ENCODE measurements at regions not wholly inside any gene's neighbourhood (a gene's known extent, or its start where the extent isn't known, plus 50 kb on each side); places are given as distances from the start of the nearest gene placed in this dataset.

DNA sequence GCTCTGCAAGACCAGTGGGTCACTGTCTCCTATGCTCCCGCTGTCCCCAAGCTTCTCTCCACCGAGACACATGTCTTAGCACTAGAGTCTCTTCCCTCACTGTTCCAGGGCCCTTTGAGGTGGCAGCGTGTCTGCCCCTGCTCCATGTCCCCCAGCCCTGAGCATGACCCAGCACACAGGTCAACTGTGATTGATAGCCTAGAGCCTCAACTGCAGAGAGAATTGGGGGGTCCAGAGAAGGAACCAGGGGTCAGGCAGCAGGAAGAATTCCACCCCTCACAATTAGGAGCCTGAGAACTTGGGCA is 54.6 kb upstream of the ODC1 start:
- no peak for ATAC-seq

DNA sequence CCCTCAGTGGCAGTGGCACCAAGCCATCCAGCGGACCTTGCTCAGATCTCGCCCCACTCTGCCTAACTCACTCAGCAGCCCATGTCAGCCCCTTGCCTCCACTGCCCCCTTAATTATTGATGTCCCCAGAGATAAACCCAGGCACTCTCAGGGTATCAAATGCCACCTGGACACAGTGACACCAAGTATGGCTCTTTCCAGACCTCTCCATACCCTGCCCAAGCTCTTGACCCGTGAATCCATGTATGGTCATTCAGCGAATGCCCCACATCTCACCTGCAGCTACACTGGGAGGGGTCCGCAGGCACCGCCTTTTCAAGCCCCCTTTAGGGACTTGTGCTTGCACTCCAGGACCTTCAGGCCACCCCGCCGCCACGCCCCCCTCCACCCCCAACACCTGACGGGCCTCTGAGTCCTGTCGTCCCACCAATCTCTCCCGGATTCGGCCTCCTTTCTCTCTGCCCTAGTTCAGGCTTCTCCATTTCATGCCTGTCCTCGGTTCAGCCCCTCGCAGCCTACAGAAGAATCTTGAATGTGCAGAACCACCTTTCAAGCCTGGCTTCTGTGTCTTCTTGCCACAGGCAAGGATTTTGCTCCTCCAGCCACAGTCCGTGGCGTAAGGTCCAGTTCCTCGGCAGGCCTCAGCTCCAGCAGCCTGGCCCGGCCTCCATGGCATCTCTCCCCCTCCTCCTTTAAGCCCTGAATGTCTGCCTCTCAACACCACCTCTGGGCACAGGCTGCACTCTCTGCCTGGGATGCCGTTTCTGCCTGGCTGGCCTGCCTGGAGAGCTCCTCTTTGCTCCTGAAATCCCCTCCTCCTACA is 54.1 kb upstream of the ODC1 start:
- Histone ChIP-seq H3K4me3 (no peak overlapping the region), H3K27ac (no peak overlapping the region), H3K27me3 (peaks cover 0 to 9% (median 2%) of the 10 kb centered on the region in 7 donors), H3K9me3 (no peaks in the 10 kb centered on the region), H3K36me3 (no peaks in the 10 kb centered on the region), H3K4me1 (peaks cover 0 to 7% (median 0%) of the 10 kb centered on the region in 9 donors)
- TF ChIP-seq, protein P1, sequence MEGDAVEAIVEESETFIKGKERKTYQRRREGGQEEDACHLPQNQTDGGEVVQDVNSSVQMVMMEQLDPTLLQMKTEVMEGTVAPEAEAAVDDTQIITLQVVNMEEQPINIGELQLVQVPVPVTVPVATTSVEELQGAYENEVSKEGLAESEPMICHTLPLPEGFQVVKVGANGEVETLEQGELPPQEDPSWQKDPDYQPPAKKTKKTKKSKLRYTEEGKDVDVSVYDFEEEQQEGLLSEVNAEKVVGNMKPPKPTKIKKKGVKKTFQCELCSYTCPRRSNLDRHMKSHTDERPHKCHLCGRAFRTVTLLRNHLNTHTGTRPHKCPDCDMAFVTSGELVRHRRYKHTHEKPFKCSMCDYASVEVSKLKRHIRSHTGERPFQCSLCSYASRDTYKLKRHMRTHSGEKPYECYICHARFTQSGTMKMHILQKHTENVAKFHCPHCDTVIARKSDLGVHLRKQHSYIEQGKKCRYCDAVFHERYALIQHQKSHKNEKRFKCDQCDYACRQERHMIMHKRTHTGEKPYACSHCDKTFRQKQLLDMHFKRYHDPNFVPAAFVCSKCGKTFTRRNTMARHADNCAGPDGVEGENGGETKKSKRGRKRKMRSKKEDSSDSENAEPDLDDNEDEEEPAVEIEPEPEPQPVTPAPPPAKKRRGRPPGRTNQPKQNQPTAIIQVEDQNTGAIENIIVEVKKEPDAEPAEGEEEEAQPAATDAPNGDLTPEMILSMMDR (IDR thresholded peaks at IDR 0.05), result no peak
- DNase-seq, result no peak
- WGBS, 2 donors, result 92% methylated on average over 20 of the region's 20 CpGs
- intact Hi-C loops (cut with DNase I), result no loop called here
- ATAC-seq, result no peak

More for the DNA sequence above, 54.6 kb upstream of the ODC1 start:
- intact Hi-C loops (cut with DNase I), result no loop called here
- H3K27ac ChIP-seq, result no peak overlapping the region
- no peak overlapping the region for H3K4me3 ChIP-seq
- DNase-seq, result no peak
- peaks cover 0 to 9% (median 0%) of the 10 kb centered on the region in 7 donors for H3K27me3 ChIP-seq
- peaks cover 0 to 7% (median 0%) of the 10 kb centered on the region in 9 donors for H3K4me1 ChIP-seq
- no peaks in the 10 kb centered on the region for H3K9me3 ChIP-seq
- 81 to 91% methylated on average over 3 of the region's 3 CpGs for WGBS, 2 donors
- TF ChIP-seq, protein P1 (IDR thresholded peaks at IDR 0.05), result no peak
- no peaks in the 10 kb centered on the region for H3K36me3 ChIP-seq

- Histone ChIP-seq H3K4me3 (no peak overlapping the region), H3K36me3 (no peaks in the 10 kb centered on the region), H3K27ac (no peak overlapping the region), H3K4me1 (peaks cover 0 to 7% (median 0%) of the 10 kb centered on the region in 9 donors), H3K27me3 (peaks cover 0 to 16% (median 5%) of the 10 kb centered on the region in 7 donors), H3K9me3 (no peaks in the 10 kb centered on the region)
- 84 to 89% methylated on average over 9 of the region's 9 CpGs for WGBS, 2 donors
- intact Hi-C loops (cut with DNase I), result no loop called here
- TF ChIP-seq, protein P1 (IDR thresholded peaks at IDR 0.05), result no peak
- DNase-seq (no peak), ATAC-seq (no peak)
Observed at GRCh38 chr2:10501451-10501961, 53.4 kb upstream of the ODC1 start.

DNA sequence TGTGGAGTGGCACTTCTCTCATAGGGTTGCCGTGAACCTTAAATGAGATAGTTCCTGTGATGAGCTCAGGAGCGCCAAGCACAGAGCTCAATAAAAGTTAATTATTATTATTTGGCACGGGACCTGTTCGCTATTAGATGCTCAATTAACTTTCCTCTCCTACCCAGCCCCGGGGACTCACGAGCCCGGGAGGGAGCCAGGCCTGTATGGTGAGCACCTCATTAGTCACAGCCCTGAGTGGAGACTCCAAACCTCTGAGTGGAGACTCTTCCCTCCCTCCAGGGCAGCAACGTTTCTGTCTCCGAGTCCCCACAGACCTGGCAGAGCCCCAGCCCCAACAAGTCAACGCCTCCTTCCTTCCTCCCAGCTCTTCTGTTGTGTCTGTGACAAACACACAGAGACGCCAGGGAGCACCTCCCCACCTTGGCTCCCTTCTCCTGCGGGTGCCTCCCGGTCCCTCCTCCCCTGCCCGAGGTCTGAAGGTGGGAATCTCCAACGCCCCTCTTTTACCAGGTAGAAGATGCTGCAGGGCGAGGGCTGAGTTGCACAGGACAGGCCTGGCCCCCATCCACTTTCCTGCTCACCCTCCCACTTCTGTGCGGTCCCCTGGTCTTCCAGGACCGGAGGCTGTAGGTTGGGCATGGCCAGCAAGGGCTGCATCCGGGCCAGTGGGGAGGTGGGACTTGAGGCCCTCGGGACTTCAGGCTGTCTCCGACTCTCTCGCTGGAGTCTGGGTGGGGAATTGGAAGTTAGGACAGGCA is 52.7 kb upstream of the ODC1 start:
- Histone ChIP-seq H3K9me3 (no peaks in the 10 kb centered on the region), H3K4me1 (peaks cover 0 to 7% (median 0%) of the 10 kb centered on the region in 9 donors), H3K4me3 (no peak overlapping the region), H3K27ac (no peak overlapping the region), H3K27me3 (peaks cover 0 to 21% (median 10%) of the 10 kb centered on the region in 7 donors), H3K36me3 (no peaks in the 10 kb centered on the region)
- ATAC-seq (no peak), DNase-seq (no peak)
- 61 to 62% methylated on average over 22 of the region's 22 CpGs for WGBS, 2 donors
- intact Hi-C loops (cut with DNase I), result no loop called here
- TF ChIP-seq, protein P1 (IDR thresholded peaks at IDR 0.05), result no peak
